Activated CD8-positive, alpha-beta memory T cell treated with anti-CD3 and anti-CD28 coated beads, Interleukin-2, amount 50 U/mL, for 24 hours (primary cell): ENCODE measurements at regions not wholly inside any gene's neighbourhood (a gene's known extent, or its start where the extent isn't known, plus 50 kb on each side); places are given as distances from the start of the nearest gene placed in this dataset.
"Not testable (repeated sequence)": the region's sequence is repeated elsewhere in the genome, so short reads cannot be mapped to it uniquely, and the experiment has no call there.

Source experiments
- DNase-seq: peaks from one replicate; pipeline ENCODE4 v3.0.0-alpha.2; 2020; ENCODE audit errors: extremely low read depth

DNA sequence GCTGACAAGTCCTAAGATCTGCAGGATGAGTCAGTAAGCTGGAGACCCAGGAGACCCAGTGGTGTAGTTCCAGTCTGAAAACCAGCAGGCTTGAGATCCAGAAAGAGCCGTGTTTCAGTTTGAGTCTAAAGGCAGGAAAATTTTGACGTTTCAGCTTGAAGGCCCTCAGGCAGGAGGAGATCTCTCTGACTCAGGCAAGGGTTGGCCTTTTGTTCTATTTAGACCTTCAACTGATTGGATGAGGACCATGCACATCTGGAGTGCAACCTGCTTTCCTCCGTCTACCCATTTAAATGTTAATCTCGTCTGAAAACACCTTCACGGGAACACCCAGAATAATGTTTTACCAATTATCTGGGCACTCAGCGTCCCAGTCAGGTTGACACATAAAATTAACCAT, 69.5 kb downstream of the NPIPA7 start:
- DNase-seq: not testable (repeated sequence)

DNA sequence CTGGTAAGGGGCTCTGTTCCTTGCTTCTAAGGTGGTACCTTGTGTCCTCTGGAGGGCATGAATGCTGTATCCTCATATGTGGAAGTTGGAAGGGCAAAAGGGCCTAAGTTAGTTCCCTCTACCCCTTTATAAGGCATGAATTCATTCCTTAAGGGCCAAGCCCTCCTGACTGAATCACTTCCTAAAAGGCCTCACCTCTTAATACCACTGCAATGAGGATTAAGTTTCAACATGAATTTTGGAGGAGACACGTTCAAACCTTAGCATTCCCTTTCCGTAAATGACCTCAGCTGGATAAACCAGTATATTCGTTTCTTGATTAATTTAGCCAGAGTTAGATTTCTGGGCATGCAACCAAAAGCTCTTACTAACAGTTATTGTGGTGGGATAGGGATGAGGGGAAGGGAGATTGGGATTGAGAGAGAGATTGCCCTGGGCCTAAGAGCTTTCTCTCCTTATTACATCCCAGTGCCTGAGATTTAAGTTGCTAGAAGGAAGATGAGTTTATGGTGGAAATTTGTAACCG, 70.8 kb downstream of the NPIPA7 start:
- DNase-seq: not testable (repeated sequence)

DNA sequence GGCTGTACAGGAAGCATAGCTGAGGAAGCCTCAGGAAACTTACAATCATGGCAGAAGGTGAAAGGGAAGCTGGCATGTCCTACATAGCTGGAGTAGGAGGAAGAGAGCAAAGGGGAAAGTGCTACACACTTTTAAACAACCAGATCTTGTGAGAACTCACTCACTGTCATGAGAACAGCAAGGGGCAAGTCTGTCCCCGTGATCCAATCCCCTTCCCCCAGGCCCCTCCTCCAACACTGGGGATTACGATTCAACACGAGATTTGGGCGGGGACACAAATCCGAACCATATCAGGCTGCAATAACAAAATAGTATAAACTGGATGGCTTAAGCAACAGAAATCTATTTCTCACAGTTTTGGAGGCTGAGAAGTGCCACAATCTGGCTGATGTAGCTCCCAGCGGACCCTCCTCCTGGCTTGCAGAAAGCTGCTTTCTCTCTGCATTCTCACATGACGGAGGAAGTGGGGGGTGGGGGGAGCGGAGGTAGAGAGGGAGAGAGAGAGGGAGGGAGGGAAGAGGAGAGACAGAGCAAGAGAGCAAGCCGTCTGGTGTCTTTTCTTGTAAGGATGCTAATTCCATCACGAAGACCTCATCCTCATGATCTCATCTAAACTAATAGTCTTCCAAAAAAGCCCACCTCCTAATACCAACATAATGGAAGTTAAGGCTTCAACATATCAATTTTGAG, 72.9 kb downstream of the NPIPA7 start:
- not testable (repeated sequence) for DNase-seq

DNA sequence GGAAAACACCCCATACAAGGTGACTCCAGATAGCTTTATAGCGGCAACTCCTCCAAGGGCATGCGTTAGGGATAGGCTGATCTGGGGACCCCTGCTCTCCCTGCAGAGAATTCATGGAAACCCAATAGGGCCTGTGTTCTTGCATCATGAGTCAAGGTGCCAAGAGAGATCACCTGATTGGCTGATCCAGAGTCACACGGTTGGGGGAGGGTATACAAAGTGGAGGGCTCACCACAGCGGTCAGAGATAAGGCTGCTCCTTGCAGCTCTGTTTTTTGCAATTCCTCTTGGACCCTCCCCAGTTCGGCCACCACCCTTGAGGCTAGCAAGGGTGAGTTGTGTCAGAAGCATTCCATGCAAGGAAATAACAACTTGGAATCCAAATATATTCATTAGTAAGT, 79.6 kb downstream of the NPIPA7 start:
- DNase-seq: not testable (repeated sequence)

DNA sequence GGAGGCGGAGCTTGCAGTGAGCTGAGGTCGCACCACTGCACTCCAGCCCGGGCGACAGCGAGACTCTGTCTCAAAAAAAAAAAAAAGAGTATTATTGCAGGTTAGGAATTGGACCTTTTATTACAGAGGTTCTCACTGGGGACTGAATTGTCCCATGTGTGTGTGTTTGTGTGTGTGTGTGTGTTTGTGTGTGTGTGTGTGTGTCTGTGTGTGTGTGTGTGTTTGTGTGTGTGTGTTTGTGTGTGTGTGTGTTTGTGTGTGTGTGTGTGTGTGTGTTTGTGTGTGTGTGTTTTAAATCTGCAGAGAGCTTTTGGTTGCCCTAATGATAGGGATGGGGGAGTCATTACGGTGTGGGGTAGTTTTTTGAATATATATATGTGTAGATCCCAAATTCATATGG, 84.9 kb downstream of the NPIPA7 start:
- not testable (repeated sequence) for DNase-seq

DNA sequence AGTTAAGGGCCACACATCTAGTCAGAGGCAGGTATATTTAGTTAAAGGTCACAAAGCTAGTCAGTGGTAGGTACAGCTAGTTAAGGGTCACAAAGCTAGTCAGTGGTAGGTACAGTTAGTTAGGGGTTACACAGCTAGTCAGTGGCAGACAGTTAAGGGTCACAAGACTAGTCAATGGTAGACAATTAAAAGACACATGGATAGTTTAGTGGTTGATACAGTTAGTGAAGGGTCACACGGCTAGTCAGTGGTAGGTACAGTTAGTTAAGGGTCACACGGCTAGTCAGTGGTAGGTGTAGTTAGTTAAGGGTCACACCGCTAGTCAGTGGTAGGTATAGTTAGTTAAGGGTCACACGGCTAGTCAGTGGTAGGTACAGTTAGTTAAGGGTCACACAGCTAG, 110.0 kb downstream of the NPIPA7 start:
- DNase-seq: not testable (repeated sequence)

DNA sequence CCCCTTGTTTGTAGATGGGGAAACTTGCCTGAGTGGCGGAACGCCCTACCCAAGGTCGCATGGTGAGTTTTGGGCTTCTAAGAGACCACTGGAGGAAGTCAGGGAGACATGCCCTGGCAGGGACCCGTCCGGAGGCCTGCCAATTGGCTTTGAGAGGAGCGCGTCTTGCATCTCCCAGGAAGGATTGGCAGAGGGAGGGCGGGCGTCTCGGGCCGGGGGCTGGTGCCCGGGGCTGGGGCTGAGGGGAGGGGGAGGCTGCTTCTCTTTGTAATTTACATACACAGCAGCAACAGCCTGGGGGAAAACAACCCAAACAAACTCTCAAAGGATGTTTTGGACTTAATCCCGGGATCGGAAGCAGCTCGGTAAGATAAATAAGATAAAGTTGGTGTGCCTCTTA, 110.5 kb downstream of the NPIPA7 start:
- DNase-seq: not testable (repeated sequence)

DNA sequence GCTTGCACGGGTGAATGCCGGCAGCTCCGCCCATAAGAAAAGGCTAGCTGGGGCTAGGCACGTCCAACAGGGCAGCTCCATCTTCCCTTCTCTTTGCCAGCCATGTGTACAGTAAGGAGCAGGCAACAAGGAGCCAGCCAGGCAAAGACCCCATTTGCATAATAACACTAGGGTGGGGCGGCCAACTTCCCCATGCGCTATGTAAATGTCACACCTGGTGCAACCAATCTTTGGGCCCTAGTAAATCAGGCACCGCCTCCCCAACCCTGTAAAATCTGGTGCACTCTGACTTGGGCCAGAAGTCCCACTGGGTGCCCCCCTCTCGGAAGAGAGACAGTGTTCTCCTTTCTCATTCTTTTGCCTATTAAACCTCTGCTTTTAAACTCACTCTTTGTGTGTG, 115.2 kb downstream of the NPIPA7 start:
- DNase-seq: not testable (repeated sequence)

DNA sequence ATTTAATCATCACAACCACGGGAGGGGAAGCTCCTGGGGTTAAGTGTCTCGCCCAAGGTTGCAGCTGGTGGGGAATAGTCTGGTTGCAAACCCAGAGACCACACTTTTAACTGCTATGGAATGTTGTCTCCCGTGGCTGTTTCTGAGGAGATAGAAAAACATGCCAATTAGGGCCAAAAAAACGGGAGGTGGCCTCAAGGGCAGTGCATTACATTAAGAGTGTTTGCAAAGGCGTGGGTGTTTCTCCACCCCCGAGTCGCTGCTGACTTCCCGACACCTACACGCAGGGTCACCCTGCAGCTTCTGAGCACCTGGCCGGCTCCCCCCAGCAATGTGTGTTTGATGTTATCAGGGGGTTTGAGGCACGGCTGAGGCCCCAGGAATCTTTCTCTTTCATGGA, 116.1 kb downstream of the NPIPA7 start:
- not testable (repeated sequence) for DNase-seq

DNA sequence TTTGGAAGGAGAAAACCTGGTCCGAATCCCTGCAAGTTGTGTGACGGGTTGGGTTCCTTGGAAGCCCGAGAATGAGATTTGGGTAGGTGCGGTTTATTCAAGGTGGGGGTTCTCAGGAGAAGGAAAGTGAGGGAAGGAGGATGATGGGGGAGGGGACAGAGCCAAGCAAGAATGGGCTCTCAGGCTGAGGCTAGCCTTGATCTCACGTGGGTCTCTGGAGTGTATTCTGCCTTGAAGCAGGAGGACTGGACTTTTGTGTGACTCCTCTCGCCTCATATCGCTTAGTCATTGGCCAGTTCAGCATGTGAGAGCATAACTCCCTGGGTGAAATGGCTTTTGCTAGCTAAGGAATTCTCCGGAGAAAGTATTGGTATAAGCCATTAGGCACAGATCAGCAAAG, 120.9 kb downstream of the NPIPA7 start:
- DNase-seq: not testable (repeated sequence)

DNA sequence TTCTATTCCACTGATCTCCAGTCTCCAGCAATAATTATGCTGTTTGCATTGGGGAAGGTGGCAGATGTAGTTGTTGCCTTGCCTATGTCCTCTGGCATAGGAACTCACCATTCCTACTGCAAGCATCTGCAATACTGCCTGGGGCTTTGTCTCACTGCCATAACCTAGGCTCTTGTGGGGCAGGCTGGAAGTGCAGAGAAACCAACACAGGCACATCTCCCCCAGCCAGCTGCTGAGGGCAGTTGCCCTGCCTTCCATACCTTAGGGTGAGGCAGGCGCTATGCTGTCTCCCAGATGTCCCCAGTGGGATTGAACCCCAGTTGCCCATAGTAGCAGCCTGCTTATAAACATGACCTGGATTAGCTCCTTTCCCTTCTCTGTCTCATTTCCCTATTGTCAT, 128.1 kb downstream of the NPIPA7 start:
- not testable (repeated sequence) for DNase-seq

DNA sequence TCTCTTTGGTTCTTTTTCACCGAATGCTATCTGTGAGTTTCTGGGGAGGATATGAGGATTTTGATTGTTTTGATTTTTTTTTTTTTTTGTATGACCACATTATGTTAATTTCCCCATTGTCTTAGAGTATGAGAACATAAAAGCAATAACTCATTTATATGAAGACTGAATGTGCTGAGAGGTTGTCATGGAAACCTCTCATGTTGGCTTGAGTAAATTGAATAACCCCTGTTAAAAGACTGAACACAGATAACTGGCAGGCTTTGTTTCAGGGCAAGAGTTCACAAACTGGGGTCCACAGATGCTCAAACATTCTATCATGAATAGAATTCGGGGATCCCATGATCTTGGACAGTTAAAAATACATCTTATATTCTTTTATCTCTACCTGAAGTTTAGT, 129.4 kb downstream of the NPIPA7 start:
- not testable (repeated sequence) for DNase-seq

DNA sequence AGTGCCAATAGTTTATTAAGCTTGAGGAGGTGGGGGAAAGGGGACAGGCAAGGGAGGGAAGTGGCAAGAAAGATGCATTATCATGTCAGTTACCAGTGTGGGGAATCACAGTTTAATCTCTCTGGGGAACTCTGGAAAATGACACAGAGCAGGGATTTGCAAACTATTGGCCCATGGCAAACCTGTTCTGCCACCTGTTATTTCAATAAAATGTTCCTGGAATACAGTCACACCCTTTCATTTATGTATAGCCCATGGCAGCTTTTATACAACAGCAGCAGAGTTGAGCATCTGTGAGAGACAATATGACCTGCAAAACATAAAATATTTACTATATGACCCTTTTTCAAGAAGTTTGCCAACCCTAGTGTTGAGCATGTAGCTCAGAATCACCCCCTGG, 140.5 kb downstream of the NPIPA7 start:
- not testable (repeated sequence) for DNase-seq

DNA sequence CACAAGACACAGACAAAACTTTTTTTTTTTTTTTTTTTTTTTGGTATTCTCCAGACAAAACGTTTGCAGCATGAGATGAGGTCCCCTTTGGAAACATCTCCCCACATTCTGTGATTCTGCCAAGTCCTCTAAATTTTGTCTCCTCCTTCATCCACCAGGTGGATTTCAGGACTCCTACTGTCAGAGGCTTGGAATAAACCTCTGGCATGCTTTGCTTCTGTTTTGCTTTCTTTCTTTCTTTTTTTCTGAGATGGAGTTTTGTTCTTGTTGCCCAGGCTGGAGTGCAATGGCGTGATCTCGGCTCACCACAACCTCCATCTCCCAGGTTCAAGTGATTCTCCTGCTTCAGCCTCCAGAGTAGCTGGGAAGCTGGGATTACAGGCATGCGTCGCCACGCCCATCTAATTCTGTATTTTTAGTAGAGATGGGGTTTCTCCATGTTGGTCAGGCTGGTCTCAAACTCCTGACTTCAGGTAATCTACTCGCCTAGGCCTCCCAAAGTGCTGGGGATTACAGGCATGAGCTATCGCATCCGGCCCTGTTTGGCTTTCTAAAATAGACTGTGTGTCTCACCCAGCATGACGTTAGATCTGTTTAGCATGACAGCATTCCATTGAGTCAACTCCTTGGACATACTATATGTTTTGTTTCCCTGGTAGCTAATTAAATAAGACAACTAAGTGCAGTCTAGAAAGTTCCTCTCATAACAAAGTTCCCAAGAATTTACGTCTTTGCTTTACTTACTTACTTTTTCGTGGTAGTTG, 142.5 kb downstream of the NPIPA7 start:
- not testable (repeated sequence) for DNase-seq

DNA sequence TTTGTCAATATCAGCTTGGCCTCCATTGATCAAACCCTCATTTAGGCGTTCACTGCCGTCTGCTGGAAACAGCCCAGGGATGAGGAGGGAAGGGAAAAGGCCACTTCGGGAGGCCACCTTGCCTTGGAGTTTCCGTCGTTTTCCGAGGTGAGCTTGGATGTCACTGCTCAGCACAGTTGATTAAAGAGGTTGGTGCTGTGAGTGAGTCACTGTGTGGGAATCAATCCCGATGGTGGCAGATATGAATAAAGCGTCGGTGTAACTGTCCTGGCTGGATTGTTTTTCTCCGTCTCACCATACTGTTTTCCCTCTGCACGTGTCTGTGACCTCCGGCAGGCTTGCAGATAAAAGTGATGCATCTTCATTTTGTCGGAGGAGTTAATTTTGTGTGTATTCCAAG, 148.1 kb downstream of the NPIPA7 start:
- DNase-seq: not testable (repeated sequence)

DNA sequence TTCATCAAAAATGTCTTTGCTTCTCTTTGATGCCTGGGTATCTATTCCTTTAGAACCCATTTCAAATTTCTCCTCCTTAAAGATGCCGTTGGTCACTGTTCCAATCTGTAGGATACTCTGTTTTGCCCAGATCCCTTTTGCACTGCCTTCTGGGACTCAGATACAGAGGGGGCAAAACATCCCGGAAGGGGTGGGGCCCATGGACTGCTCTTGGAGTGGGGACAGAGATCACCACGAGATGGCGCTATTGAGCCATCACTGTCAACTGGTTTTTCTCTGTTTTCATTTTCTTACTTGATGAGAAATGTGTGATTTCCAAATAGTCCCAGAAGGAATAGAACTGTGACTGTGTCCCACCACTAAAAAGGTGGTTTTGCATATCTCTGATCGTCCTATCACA, 151.8 kb downstream of the NPIPA7 start:
- DNase-seq: not testable (repeated sequence)

DNA sequence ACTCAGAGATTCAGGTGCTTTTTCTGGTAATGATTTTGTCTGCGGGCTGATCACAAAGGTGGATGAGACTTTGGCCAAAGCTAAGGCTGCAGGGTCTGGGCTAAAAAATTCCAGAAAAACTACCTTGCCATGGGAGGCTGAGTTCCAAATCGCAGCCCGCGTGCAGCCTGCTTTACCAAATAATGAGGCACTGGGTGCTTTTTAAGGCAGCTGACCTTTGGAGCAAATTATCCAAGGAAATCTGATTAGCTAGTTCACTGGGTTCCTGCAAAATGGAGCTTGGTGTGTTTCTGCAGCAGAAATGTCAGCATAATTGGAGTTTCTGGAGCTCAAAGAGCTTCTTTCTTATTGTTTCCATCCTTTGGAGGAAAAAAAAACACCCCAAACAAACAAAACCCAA, 156.6 kb downstream of the NPIPA7 start:
- DNase-seq: not testable (repeated sequence)

DNA sequence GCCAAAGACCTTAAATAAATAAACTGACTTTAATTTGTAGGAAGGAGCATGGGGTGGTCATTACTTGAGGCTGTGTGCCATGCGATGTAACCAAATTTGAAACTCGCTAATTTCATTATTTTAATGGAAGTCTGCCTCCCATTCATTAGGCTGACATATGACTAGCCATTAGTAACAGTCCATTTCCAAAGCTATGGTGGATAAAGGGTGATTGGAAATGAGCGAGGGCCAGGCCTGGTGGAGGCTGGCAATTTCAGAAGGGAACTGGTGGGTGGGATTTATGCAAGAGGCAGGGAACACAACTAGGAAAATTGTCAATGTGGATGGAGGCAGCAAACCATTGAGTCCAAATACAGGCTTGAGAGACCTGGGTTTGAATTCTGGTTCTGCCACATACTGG, 157.2 kb downstream of the NPIPA7 start:
- not testable (repeated sequence) for DNase-seq

DNA sequence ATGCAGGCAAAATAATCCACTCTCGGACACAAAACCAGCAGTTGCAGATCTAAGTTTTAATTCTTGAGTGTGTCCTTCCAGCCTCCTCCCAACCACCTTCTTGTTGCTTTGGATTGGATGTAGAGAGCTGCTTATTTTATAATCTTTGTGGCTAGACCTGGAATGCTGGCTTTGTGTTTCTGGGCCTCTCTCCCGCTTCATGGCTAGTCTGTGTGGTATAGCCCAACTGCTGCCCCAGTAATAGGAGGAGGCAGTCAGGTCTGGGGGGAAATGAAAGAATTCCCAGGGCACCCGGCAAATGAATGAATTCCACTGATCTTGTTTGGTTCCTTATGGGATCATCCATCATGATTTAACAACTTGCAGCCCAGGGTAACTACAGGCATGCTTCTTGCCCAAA, 170.8 kb downstream of the NPIPA7 start:
- not testable (repeated sequence) for DNase-seq

DNA sequence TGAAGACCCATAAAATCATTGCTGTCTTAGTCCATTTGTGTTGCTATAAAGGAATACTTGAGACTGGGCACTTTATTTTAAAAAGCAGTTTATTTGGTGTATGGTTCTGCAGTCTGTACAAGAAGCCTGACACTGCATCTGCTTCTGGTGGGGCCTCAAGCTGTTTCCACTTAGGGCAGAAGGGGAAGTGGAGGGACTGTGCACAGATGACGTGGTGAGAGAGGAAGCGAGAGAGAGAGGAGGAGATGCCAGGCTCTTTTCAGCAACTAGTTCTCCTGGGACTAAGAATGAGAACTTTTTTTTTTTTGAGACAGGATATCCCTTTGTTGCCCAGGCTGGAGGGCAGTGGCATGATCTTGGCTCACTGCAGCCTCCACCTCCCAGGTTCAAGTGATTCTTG, 171.9 kb downstream of the NPIPA7 start:
- DNase-seq: not testable (repeated sequence)

DNA sequence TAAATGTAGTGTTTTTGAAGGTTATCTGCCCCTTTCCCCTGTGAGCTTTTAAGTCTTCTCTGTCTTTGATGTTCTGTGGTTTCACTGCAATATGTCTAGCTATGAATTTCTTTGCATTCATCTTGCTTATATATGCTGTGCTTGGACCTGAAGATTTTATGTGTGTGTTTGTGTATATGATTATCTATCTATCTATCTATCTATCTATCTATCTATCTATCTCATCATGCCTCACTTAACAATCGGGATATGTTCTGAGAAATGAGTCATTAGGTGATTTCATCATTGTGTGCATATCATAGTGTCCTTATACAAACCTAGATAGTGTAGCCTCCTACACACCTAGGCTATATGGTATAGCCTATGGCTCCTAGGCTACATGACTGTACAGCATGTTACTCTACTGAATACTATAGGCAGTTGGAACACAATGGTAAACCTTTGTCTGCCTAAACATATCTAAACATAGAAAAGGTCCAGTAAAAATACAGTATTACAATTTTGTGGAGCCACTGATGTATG, 173.9 kb downstream of the NPIPA7 start:
- not testable (repeated sequence) for DNase-seq

DNA sequence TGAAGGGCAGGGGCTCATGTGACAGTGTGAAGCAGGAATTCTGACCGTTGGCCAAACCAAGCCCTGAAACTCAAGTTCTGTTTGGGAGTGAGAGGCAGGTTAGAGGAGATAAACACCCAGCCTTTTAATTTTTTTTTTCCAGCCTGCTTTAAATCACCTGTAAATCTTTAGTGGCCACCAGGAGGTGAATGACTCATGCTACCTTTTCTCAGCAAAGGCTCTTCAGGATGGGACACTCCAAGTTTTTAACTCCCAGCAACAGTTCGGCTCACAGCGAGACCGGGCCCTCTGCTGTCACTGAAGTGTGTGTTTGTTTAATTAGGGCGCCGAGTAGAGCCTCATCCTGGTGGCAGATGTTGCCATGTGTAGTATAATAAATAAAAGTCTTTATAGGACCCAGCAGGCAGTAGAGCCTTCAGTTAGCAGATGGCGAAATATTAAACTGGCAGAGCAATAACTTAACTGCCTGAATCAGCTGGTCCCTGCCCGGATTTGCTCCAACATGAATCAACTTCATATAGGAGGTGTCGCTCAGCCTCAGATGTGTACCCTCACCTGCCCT, 180.3 kb downstream of the NPIPA7 start:
- not testable (repeated sequence) for DNase-seq
